ENCODE measurements at regions not wholly inside any gene's neighbourhood (a gene's known extent, or its start where the extent isn't known, plus 50 kb on each side); places are given as distances from the start of the nearest gene placed in this dataset.

DNA sequence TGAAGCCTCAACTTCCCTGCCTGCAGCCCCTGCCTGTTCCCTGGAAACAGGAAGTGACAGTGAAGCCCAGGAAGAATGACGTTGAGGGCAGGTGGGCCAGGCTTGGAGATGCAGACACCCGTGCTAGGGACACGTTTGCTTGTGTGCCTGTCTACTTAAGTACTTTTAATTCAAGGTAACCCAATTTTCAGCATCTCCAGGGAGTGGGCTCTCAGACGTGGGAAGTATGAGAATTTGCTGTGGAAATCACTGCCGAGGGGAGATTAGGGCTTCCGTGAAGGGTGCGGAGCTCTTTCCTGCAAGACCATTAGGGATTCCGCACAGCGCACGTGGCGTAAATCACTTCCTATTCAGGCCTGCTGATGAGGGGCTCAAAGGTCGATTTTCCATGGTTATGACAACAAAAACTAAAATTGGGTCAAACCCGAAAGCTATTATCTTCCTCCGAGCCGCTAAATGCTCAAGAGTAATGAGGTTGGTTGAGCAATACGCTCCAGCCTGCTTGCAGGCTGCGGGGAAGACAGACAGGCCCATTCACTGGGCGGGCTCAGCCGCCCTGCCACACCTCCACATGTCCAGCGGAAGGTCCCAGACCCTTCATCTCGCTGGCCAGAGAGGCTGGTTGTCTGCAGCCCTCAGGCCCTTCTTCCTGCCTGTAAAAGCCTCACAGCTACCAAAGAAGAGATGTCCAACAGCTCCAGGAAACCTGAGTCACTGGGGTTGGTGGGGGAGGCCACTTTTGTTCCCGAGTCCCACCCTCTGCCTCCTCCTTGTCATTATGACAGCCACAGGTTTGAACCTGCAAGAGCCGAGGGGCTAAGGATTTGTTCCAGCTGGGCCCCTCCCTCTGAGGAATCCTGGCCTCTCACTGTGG lies 109.9 kb downstream of the RBFOX3 start:
- no peak overlapping the region for H3K9ac ChIP-seq (ENCODE audit: insufficient read depth, low read depth, low read length)
- intact Hi-C loops (cut with micrococcal nuclease; ENCODE audit: unreplicated experiment) (no loop called here), in situ Hi-C loops (cut with HindIII; ENCODE audit: extremely low pct_ligation_motif_present, low pct_unique_long_range_greater_than_20kb) (no loop called here)
- H3K27ac ChIP-seq (ENCODE audit: extremely low read length, insufficient read depth, low read length): no peak overlapping the region
- DNase-seq (ENCODE audit: low spot score): no peak
- no peaks in the 10 kb centered on the region for H3K36me3 ChIP-seq (replicated peaks in 1 of 2; ENCODE audit: control insufficient read depth in 1 of 2, insufficient read depth in 2 of 2, low read length in 2 of 2)
- no peaks in the 10 kb centered on the region for H3K9me3 ChIP-seq (ENCODE audit: low read length)
- POLR2A ChIA-PET: no interaction called here
- no peak overlapping the region for H3K4me3 ChIP-seq (replicated peaks in 1 of 3; ENCODE audit: insufficient read depth in 1 of 3, low read depth in 2 of 3, low read length in 3 of 3)
- no peaks in the 10 kb centered on the region for H3K79me2 ChIP-seq (ENCODE audit: insufficient read depth, low read length)
- FAIRE-seq: no peak
- no peaks in the 10 kb centered on the region for H4K20me1 ChIP-seq (ENCODE audit: insufficient read depth, low read length)
- CTCF ChIA-PET (ENCODE audit: low intra/inter-chr PET ratio, low total read pairs): no interaction called here
- 21% methylated on average over 23 of the region's 23 CpGs for WGBS (ENCODE audit: low lambda C conversion rate)
- peaks cover 2 to 54% of the 10 kb centered on the region in 2 experiments; a peak in 3 of 5 replicates for H3K27me3 ChIP-seq (ENCODE audit: control insufficient read depth in 1 of 2, insufficient read depth in 2 of 2, low read length in 2 of 2)
- peak; percentile 53; the same call in 2 of the 3 replicates for ATAC-seq
- no peak overlapping the region for H2AFZ ChIP-seq (ENCODE audit: low read length)
- H3K4me2 ChIP-seq (ENCODE audit: low read depth, low read length): no peak overlapping the region
- BruUV-seq (replicated peaks): no TSS peak
- H3K4me1 ChIP-seq (ENCODE audit: insufficient read depth, low read length): no peaks in the 10 kb centered on the region
- no peak for TF ChIP-seq PRPF4 (IDR thresholded peaks at IDR 0.05; ENCODE audit: low read depth, low read length, poor library complexity, severe bottlenecking)
- TF ChIP-seq ZSCAN12 (CRISPR knock-in tag; IDR thresholded peaks at IDR 0.05): no peak
- no peak for TF ChIP-seq ZSCAN22 (CRISPR knock-in tag; IDR thresholded peaks at IDR 0.05)
- no peak for TF ChIP-seq ZNF343 (CRISPR knock-in tag; IDR thresholded peaks at IDR 0.05)
- TF ChIP-seq, protein P1, sequence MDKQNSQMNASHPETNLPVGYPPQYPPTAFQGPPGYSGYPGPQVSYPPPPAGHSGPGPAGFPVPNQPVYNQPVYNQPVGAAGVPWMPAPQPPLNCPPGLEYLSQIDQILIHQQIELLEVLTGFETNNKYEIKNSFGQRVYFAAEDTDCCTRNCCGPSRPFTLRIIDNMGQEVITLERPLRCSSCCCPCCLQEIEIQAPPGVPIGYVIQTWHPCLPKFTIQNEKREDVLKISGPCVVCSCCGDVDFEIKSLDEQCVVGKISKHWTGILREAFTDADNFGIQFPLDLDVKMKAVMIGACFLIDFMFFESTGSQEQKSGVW (CRISPR knock-in tag; IDR thresholded peaks at IDR 0.05; ENCODE audit: borderline replicate concordance): no peak
- TF ChIP-seq ISL2 (CRISPR knock-in tag; IDR thresholded peaks at IDR 0.05): no peak
- TF ChIP-seq CEBPB (IDR thresholded peaks at IDR 0.05; ENCODE audit: borderline replicate concordance, low read depth, low read length): peak; percentile 55; the same call in 1 of the 2 replicates
- TF ChIP-seq ZFP36 (IDR thresholded peaks at IDR 0.05; ENCODE audit: borderline replicate concordance, low read depth, low read length, partially characterized antibody): no peak
- no peak for TF ChIP-seq ZNF891 (CRISPR knock-in tag; IDR thresholded peaks at IDR 0.05)
- peak; percentile 63 for TF ChIP-seq CEBPG (CRISPR knock-in tag; IDR thresholded peaks at IDR 0.05)
- TF ChIP-seq, protein P2, sequence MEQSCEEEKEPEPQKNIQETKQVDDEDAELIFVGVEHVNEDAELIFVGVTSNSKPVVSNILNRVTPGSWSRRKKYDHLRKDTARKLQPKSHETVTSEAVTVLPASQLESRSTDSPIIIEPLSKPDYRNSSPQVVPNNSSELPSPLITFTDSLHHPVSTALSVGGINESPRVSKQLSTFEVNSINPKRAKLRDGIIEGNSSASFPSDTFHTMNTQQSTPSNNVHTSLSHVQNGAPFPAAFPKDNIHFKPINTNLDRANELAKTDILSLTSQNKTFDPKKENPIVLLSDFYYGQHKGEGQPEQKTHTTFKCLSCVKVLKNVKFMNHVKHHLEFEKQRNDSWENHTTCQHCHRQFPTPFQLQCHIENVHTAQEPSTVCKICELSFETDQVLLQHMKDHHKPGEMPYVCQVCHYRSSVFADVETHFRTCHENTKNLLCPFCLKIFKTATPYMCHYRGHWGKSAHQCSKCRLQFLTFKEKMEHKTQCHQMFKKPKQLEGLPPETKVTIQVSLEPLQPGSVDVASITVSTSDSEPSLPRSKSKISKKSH (CRISPR knock-in tag; IDR thresholded peaks at IDR 0.05; ENCODE audit: borderline replicate concordance): no peak
- TF ChIP-seq ZNF572 (CRISPR knock-in tag; IDR thresholded peaks at IDR 0.05): no peak
- TF ChIP-seq ZNF713 (CRISPR knock-in tag; IDR thresholded peaks at IDR 0.05): no peak
- TF ChIP-seq, protein P3, sequence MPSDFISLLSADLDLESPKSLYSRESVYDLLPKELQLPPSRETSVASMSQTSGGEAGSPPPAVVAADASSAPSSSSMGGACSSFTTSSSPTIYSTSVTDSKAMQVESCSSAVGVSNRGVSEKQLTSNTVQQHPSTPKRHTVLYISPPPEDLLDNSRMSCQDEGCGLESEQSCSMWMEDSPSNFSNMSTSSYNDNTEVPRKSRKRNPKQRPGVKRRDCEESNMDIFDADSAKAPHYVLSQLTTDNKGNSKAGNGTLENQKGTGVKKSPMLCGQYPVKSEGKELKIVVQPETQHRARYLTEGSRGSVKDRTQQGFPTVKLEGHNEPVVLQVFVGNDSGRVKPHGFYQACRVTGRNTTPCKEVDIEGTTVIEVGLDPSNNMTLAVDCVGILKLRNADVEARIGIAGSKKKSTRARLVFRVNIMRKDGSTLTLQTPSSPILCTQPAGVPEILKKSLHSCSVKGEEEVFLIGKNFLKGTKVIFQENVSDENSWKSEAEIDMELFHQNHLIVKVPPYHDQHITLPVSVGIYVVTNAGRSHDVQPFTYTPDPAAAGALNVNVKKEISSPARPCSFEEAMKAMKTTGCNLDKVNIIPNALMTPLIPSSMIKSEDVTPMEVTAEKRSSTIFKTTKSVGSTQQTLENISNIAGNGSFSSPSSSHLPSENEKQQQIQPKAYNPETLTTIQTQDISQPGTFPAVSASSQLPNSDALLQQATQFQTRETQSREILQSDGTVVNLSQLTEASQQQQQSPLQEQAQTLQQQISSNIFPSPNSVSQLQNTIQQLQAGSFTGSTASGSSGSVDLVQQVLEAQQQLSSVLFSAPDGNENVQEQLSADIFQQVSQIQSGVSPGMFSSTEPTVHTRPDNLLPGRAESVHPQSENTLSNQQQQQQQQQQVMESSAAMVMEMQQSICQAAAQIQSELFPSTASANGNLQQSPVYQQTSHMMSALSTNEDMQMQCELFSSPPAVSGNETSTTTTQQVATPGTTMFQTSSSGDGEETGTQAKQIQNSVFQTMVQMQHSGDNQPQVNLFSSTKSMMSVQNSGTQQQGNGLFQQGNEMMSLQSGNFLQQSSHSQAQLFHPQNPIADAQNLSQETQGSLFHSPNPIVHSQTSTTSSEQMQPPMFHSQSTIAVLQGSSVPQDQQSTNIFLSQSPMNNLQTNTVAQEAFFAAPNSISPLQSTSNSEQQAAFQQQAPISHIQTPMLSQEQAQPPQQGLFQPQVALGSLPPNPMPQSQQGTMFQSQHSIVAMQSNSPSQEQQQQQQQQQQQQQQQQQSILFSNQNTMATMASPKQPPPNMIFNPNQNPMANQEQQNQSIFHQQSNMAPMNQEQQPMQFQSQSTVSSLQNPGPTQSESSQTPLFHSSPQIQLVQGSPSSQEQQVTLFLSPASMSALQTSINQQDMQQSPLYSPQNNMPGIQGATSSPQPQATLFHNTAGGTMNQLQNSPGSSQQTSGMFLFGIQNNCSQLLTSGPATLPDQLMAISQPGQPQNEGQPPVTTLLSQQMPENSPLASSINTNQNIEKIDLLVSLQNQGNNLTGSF (CRISPR knock-in tag; IDR thresholded peaks at IDR 0.05): no peak
- no peak for TF ChIP-seq POLR2A (IDR thresholded peaks at IDR 0.05; ENCODE audit: insufficient read depth in 1 of 2, low read depth in 2 of 2, low read length in 2 of 2)
- no peak for TF ChIP-seq SMARCC2 (IDR thresholded peaks at IDR 0.05)

Measured in HepG2 (cell line).